ENCODE measurements at regions not wholly inside any gene's neighbourhood (a gene's known extent, or its start where the extent isn't known, plus 50 kb on each side); places are given as distances from the start of the nearest gene placed in this dataset.

DNA sequence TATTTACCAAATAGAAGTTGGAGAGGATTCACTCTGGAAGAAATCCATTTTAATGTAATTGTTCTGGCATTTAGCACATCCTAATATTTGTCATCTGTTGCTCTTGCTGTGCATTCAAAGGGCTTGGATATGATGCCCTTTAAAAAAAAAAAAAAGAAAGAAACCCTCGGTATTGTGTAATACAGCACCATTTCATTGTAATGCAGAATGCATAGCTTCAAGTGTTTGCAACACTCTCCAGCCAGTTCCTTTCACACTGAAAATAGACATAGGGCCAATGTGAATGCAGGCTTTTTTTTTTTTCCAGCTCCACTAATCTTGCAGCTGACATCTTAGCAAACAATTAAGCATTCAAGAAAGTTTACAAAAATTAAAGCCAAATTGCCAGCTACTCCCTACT lies 197.4 kb upstream of the POU3F2 start:
- TF ChIP-seq, protein P1, sequence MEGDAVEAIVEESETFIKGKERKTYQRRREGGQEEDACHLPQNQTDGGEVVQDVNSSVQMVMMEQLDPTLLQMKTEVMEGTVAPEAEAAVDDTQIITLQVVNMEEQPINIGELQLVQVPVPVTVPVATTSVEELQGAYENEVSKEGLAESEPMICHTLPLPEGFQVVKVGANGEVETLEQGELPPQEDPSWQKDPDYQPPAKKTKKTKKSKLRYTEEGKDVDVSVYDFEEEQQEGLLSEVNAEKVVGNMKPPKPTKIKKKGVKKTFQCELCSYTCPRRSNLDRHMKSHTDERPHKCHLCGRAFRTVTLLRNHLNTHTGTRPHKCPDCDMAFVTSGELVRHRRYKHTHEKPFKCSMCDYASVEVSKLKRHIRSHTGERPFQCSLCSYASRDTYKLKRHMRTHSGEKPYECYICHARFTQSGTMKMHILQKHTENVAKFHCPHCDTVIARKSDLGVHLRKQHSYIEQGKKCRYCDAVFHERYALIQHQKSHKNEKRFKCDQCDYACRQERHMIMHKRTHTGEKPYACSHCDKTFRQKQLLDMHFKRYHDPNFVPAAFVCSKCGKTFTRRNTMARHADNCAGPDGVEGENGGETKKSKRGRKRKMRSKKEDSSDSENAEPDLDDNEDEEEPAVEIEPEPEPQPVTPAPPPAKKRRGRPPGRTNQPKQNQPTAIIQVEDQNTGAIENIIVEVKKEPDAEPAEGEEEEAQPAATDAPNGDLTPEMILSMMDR (IDR thresholded peaks at IDR 0.05; ENCODE audit: low read depth, low read length) = no peak
- no peak overlapping the region for H3K4me3 ChIP-seq (ENCODE audit: low read depth, low read length)

DNA sequence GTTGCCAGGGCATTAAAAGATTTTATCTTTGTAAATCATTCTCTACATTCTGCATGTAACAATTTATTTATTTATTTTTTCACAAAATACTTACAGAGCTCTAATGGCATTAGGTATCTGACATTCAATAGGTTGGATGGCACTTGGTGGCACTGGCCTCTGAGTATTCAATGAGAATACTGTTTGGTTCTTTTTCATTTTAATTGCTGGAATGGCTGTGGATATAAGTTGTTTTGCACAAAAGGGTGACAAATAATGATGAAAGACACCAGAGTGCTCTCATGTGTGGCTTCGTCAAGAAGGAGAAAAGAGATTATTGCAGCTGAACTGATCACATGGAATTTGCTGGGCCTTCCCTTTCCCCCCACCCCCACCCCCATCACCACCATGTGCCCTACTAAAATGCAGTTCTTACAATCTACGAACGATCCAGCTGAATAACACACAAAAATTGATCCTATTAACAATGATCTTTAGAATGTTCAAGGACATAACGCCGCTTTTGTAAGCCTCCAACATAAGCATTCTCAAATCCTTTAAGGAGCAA lies 195.2 kb upstream of the POU3F2 start:
- no peak overlapping the region for H3K4me3 ChIP-seq (ENCODE audit: low read depth, low read length)
- TF ChIP-seq, protein P1 (IDR thresholded peaks at IDR 0.05; ENCODE audit: low read depth, low read length) = no peak

DNA sequence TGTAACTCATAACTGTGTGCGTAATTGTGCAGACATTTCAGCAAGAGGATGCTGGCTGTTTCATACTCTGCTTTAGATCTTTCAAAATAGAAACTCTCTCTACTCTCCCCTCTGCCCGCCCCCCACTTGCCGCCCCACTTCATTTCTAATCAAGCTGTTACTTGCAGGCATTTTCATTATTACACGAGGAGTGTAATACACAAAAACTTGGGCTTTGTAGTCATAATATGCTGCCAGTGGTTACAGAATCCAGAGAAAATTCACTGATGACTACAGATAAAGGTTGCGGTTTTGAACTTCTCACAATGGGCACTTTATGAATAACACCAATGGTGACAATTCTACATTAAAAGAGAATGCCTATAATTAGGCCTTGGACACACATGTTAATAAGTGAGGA lies 194.0 kb upstream of the POU3F2 start:
- TF ChIP-seq, protein P1 (IDR thresholded peaks at IDR 0.05; ENCODE audit: low read depth, low read length) = no peak
- no peak overlapping the region for H3K4me3 ChIP-seq (ENCODE audit: low read depth, low read length)

DNA sequence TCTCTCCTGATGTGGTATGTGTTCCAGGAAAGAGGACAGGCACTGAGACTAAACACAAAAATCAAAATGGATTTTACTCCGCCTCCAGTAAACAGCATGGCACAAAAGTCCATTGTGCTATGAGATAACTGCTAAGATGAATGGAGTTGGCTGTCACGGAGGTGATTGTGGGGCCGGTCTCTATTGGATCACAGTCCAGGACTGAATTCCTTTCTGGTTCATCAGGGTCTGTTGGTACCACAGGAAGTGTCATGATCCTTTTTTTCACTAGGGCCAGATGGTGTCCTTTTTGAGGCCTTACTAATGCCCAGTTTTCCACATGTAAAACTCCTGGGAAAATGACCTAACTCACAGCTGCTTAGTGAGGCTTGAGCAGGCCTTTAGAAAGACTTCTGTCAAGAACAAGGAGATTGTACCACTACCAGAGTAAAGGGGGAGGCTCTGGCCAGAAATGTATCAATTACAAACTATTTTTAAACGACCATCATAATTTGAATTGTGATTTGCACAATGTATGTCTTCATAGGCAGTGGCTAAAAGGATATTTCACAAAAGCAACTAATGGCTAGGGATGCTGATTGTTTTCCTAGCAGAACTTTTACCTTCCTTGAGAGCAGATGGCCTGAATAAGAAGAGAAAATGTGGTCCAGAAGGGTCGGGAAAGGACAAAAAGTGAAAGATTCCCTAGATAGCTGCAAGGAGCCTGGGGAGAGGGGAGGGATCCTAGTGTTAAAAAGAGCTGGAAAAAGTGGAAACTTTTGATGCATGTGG lies 192.2 kb upstream of the POU3F2 start:
- TF ChIP-seq, protein P1 (IDR thresholded peaks at IDR 0.05; ENCODE audit: low read depth, low read length) = no peak
- H3K4me3 ChIP-seq (ENCODE audit: low read depth, low read length) = no peak overlapping the region

DNA sequence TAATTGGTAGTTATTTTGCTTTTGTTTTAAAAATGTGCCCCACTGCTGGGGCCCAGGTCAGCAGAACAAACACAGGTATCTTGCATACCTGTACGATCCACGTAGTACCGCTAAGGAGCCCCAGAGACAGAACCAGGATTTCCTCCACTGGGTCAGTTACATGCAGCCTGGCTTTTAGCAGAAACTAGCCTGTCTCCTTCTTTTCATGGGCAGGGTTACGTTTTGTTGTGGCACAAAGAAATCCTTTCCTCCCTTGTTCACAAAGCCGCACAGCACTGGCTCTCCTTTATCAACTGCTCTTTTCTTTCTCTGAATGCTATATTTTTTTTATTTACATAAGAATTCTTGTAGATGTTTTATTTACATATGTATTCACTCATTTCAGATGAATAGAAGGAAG lies 190.3 kb upstream of the POU3F2 start:
- TF ChIP-seq, protein P1 (IDR thresholded peaks at IDR 0.05; ENCODE audit: low read depth, low read length) = no peak
- no peak overlapping the region for H3K4me3 ChIP-seq (ENCODE audit: low read depth, low read length)

DNA sequence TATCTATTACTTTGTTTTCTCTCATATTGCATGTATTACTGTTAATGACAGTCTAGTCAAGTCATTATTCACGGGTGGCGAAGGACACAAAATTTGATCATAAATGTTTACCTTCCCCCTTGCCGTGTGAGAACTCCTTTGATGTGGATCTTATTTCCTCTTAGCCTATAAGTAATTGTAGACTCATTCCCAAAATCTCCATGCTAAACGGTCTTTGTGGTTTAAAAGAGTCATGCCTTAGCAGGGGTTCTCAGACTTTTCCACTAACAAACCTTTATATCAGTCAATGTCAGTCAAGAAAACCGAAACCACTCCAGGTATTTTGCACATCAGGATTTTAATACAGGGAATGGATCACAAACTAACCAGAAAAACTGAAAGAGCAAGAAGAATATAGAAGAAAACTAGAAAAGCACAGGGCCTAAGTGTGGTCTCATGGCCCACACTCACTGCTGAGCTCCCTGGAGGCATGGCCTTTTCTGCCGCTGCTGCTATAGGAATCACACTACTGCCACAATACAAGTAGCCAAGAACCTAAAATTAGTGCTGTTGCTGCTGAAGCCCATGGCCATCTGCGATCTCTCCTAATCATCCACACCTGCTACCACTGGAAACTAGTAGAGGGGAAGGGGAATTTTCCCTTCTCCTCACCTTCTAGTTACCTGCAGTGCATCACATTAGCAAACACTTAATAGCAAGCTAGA lies 186.0 kb upstream of the POU3F2 start:
- TF ChIP-seq, protein P1 (IDR thresholded peaks at IDR 0.05; ENCODE audit: low read depth, low read length) = no peak

DNA sequence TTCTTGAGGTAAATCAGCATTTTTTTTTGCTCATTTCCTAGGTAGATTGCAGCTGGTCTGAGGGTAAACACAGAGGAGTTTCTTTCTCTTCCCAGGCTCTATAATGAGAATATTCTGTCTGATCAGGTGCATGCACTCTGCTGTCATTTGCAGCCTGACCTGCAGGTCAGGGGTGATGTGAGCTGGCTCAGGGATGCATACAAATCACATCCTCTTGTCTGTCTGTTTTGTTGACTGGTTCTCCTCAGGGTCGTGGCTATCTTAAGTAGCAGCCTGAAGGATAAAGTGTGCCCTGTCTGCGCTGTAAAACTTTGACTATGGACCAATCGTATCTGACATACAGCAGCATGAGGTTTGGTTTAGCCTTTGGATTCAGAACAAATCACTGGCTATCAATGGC lies 183.4 kb upstream of the POU3F2 start:
- TF ChIP-seq, protein P1 (IDR thresholded peaks at IDR 0.05; ENCODE audit: low read depth, low read length) = no peak
- no peak overlapping the region for H3K4me3 ChIP-seq (ENCODE audit: low read depth, low read length)

More for the DNA sequence above, 186.0 kb upstream of the POU3F2 start:
- no peak overlapping the region for H3K4me3 ChIP-seq (ENCODE audit: low read depth, low read length)

All from WI38 (cell line).